ENCODE measurements at regions not wholly inside any gene's neighbourhood (a gene's known extent, or its start where the extent isn't known, plus 50 kb on each side); places are given as distances from the start of the nearest gene placed in this dataset.

DNA sequence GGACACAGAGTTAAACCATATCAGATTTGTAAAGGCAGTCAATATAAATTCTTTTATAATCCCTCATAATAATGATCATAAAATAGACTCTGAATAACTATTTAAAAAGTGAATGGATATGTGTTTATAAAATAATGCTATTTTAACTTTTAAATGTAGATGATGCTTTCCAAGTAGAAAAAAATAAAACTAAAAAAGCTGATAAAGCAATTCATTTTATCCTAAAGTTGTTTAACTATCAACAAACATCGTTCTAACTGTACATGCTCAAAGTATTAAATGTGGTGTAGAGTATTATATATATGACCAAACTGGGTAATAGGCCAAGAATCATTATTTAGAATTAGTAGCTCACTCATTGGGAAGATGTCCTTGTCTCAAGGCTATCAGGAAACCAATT lies 248.3 kb upstream of the CLEC14A start:
- no peak overlapping the region for H3K9ac ChIP-seq (ENCODE audit: low read length)
- no peaks in the 10 kb centered on the region for H3K79me2 ChIP-seq (ENCODE audit: low read length)
- H3K4me2 ChIP-seq (ENCODE audit: low read length) = no peak overlapping the region
- TF ChIP-seq EZH2phosphoT487 (IDR thresholded peaks at IDR 0.05; ENCODE audit: low read depth) = no peak
- no peak for TF ChIP-seq CTCF (IDR thresholded peaks at IDR 0.05; ENCODE audit: low read depth, low read length)
- H3K36me3 ChIP-seq (replicated peaks; ENCODE audit: low read depth, low read length) = no peaks in the 10 kb centered on the region
- no peak overlapping the region for H2AFZ ChIP-seq (ENCODE audit: low read depth, low read length)
- H3K4me3 ChIP-seq (ENCODE audit: low read length) = no peak overlapping the region
- no peaks in the 10 kb centered on the region for H3K4me1 ChIP-seq (ENCODE audit: low read length)
- no peaks in the 10 kb centered on the region for H3K27me3 ChIP-seq (ENCODE audit: low read depth, low read length)
- H3K9me3 ChIP-seq (ENCODE audit: insufficient read depth, low read length) = no peaks in the 10 kb centered on the region
- no peaks in the 10 kb centered on the region for H4K20me1 ChIP-seq (ENCODE audit: insufficient read depth, low read length)
- no peak overlapping the region for H3K27ac ChIP-seq (ENCODE audit: low read length)

DNA sequence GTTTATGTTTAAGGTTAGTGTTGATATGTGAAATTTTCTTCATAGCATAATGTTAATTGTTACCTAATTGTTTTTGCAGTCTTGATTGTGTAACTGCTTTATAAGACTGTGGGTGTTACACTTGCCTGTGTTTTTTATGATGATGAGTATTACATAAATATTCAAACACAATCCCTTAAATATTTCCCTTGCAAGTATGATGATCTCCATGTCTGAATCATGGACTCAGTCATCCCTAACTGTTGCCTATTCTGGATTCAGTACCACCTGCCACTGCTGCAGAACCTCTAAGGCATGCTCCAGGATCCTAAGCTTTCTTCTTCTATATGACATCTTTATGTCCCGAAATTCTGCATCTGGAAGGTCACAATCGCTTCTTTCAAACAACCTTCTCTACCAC lies 246.3 kb upstream of the CLEC14A start:
- H3K36me3 ChIP-seq (replicated peaks; ENCODE audit: low read depth, low read length) = no peaks in the 10 kb centered on the region
- no peaks in the 10 kb centered on the region for H3K79me2 ChIP-seq (ENCODE audit: low read length)
- H3K27ac ChIP-seq (ENCODE audit: low read length) = no peak overlapping the region
- no peaks in the 10 kb centered on the region for H3K9me3 ChIP-seq (ENCODE audit: insufficient read depth, low read length)
- TF ChIP-seq EZH2phosphoT487 (IDR thresholded peaks at IDR 0.05; ENCODE audit: low read depth) = no peak
- no peak for TF ChIP-seq CTCF (IDR thresholded peaks at IDR 0.05; ENCODE audit: low read depth, low read length)
- no peaks in the 10 kb centered on the region for H3K27me3 ChIP-seq (ENCODE audit: low read depth, low read length)
- no peak overlapping the region for H2AFZ ChIP-seq (ENCODE audit: low read depth, low read length)
- no peak overlapping the region for H3K4me3 ChIP-seq (ENCODE audit: low read length)
- H3K4me1 ChIP-seq (ENCODE audit: low read length) = no peaks in the 10 kb centered on the region
- H3K9ac ChIP-seq (ENCODE audit: low read length) = no peak overlapping the region
- H3K4me2 ChIP-seq (ENCODE audit: low read length) = no peak overlapping the region
- H4K20me1 ChIP-seq (ENCODE audit: insufficient read depth, low read length) = no peaks in the 10 kb centered on the region

GRCh38 chr14:38500125-38500524 lies 244.2 kb upstream of the CLEC14A start:
- Histone ChIP-seq H3K36me3 (replicated peaks; ENCODE audit: low read depth, low read length) (no peaks in the 10 kb centered on the region), H3K27ac (ENCODE audit: low read length) (no peak overlapping the region), H4K20me1 (ENCODE audit: insufficient read depth, low read length) (no peaks in the 10 kb centered on the region), H3K79me2 (ENCODE audit: low read length) (no peaks in the 10 kb centered on the region), H3K4me3 (ENCODE audit: low read length) (no peak overlapping the region), H3K9ac (ENCODE audit: low read length) (no peak overlapping the region), H2AFZ (ENCODE audit: low read depth, low read length) (no peak overlapping the region), H3K27me3 (ENCODE audit: low read depth, low read length) (no peaks in the 10 kb centered on the region), H3K4me2 (ENCODE audit: low read length) (no peak overlapping the region), H3K4me1 (ENCODE audit: low read length) (no peaks in the 10 kb centered on the region), H3K9me3 (ENCODE audit: insufficient read depth, low read length) (no peaks in the 10 kb centered on the region)
- no peak for TF ChIP-seq EZH2phosphoT487 (IDR thresholded peaks at IDR 0.05; ENCODE audit: low read depth)

GRCh38 chr14:38496092-38496491 lies 240.2 kb upstream of the CLEC14A start:
- H2AFZ ChIP-seq (ENCODE audit: low read depth, low read length) = no peak overlapping the region
- no peaks in the 10 kb centered on the region for H3K9me3 ChIP-seq (ENCODE audit: insufficient read depth, low read length)
- no peak overlapping the region for H3K9ac ChIP-seq (ENCODE audit: low read length)
- TF ChIP-seq CTCF (IDR thresholded peaks at IDR 0.05; ENCODE audit: low read depth, low read length) = no peak
- H3K79me2 ChIP-seq (ENCODE audit: low read length) = no peaks in the 10 kb centered on the region
- H3K4me1 ChIP-seq (ENCODE audit: low read length) = no peaks in the 10 kb centered on the region
- H4K20me1 ChIP-seq (ENCODE audit: insufficient read depth, low read length) = no peaks in the 10 kb centered on the region
- no peaks in the 10 kb centered on the region for H3K27me3 ChIP-seq (ENCODE audit: low read depth, low read length)
- no peak overlapping the region for H3K4me2 ChIP-seq (ENCODE audit: low read length)
- H3K36me3 ChIP-seq (replicated peaks; ENCODE audit: low read depth, low read length) = no peaks in the 10 kb centered on the region
- H3K4me3 ChIP-seq (ENCODE audit: low read length) = no peak overlapping the region
- H3K27ac ChIP-seq (ENCODE audit: low read length) = no peak overlapping the region

GRCh38 chr14:38490273-38490672 lies 234.4 kb upstream of the CLEC14A start:
- no peak for TF ChIP-seq EZH2phosphoT487 (IDR thresholded peaks at IDR 0.05; ENCODE audit: low read depth)
- no peak for TF ChIP-seq CTCF (IDR thresholded peaks at IDR 0.05; ENCODE audit: low read depth, low read length)
- H3K4me1 ChIP-seq (ENCODE audit: low read length) = no peaks in the 10 kb centered on the region

More at GRCh38 chr14:38490273-38490672, 234.4 kb upstream of the CLEC14A start:
- H2AFZ ChIP-seq (ENCODE audit: low read depth, low read length) = no peak overlapping the region
- H3K79me2 ChIP-seq (ENCODE audit: low read length) = no peaks in the 10 kb centered on the region
- no peak overlapping the region for H3K9ac ChIP-seq (ENCODE audit: low read length)
- no peaks in the 10 kb centered on the region for H3K9me3 ChIP-seq (ENCODE audit: insufficient read depth, low read length)
- no peaks in the 10 kb centered on the region for H3K36me3 ChIP-seq (replicated peaks; ENCODE audit: low read depth, low read length)
- no peaks in the 10 kb centered on the region for H4K20me1 ChIP-seq (ENCODE audit: insufficient read depth, low read length)
- H3K4me3 ChIP-seq (ENCODE audit: low read length) = no peak overlapping the region
- no peak overlapping the region for H3K4me2 ChIP-seq (ENCODE audit: low read length)
- no peaks in the 10 kb centered on the region for H3K27me3 ChIP-seq (ENCODE audit: low read depth, low read length)
- no peak overlapping the region for H3K27ac ChIP-seq (ENCODE audit: low read length)

All from OCI-LY3 (cell line).